Nephron progenitor cell (in vitro differentiated cells): ENCODE measurements at regions not wholly inside any gene's neighbourhood (a gene's known extent, or its start where the extent isn't known, plus 50 kb on each side); places are given as distances from the start of the nearest gene placed in this dataset.

Experiments used
- DNase-seq: peaks from one replicate; pipeline ENCODE4 v3.0.0; 2021
- H3K27ac Mint-ChIP-seq: 2 replicates; pipeline ENCODE4 v1.8.0; 2021; ENCODE audit warnings: mild to moderate bottlenecking, moderate library complexity, mixed read lengths
- H3K27me3 Mint-ChIP-seq: 2 replicates; pipeline ENCODE4 v1.8.0; 2021; ENCODE audit warnings: mild to moderate bottlenecking, low read depth, mixed read lengths; ENCODE audit not compliant: poor library complexity
- H3K36me3 Mint-ChIP-seq: 2 replicates; pipeline ENCODE4 v1.8.0; 2021; ENCODE audit warnings: low read depth, mixed read lengths
- H3K4me1 Mint-ChIP-seq: 2 replicates; pipeline ENCODE4 v1.8.0; 2021; ENCODE audit warnings: mixed read lengths
- H3K4me3 Mint-ChIP-seq: 2 replicates; pipeline ENCODE4 v1.8.0; 2021; ENCODE audit warnings: mild to moderate bottlenecking, moderate library complexity, mixed read lengths
- H3K9me3 Mint-ChIP-seq: 2 replicates; pipeline ENCODE4 v1.8.0; 2021; ENCODE audit warnings: mild to moderate bottlenecking, moderate library complexity, mixed read lengths
- CTCF ChIP-seq: fragments of 200-600 bp; sonication (generic); IDR thresholded peaks from 2 replicates; pipeline ENCODE4 v1.5.0; 2021; ENCODE audit warnings: antibody characterized with exemption

GRCh38 chr1:177656598-177656997, 313.3 kb downstream of the SEC16B start:
- no peak for DNase-seq
- H3K9me3 Mint-ChIP-seq, result peaks cover 14% of the 10 kb centered on the region
- no peak overlapping the region for H3K4me3 Mint-ChIP-seq
- peaks cover 8% of the 10 kb centered on the region for H3K4me1 Mint-ChIP-seq
- peaks cover 12% of the 10 kb centered on the region for H3K27me3 Mint-ChIP-seq
- H3K27ac Mint-ChIP-seq, result no peak overlapping the region
- H3K36me3 Mint-ChIP-seq, result no peaks in the 10 kb centered on the region
- TF ChIP-seq CTCF, result no peak

- Mint-ChIP-seq H3K36me3 (no peaks in the 10 kb centered on the region), H3K9me3 (peaks cover 6% of the 10 kb centered on the region)
Measured at GRCh38 chr1:177650947-177651346, 318.9 kb downstream of the SEC16B start.

GRCh38 chr1:177648731-177649265, 321.1 kb downstream of the SEC16B start:
- TF ChIP-seq CTCF, result no peak
- no peak for DNase-seq
- no peak overlapping the region for H3K4me3 Mint-ChIP-seq
- H3K4me1 Mint-ChIP-seq, result peaks cover 26% of the 10 kb centered on the region
- no peaks in the 10 kb centered on the region for H3K36me3 Mint-ChIP-seq
- no peak overlapping the region for H3K27ac Mint-ChIP-seq
- H3K27me3 Mint-ChIP-seq, result peaks cover 18% of the 10 kb centered on the region
- H3K9me3 Mint-ChIP-seq, result peaks cover 6% of the 10 kb centered on the region

More at GRCh38 chr1:177650947-177651346, 318.9 kb downstream of the SEC16B start:
- peaks cover 19% of the 10 kb centered on the region for H3K27me3 Mint-ChIP-seq
- no peak overlapping the region for H3K27ac Mint-ChIP-seq
- no peak for DNase-seq
- no peak overlapping the region for H3K4me3 Mint-ChIP-seq
- TF ChIP-seq CTCF, result no peak
- H3K4me1 Mint-ChIP-seq, result peaks cover 23% of the 10 kb centered on the region

GRCh38 chr1:177648138-177648537, 321.7 kb downstream of the SEC16B start:
- H3K4me1 Mint-ChIP-seq, result peaks cover 26% of the 10 kb centered on the region
- peaks cover 13% of the 10 kb centered on the region for H3K27me3 Mint-ChIP-seq
- H3K9me3 Mint-ChIP-seq, result peaks cover 5% of the 10 kb centered on the region
- no peak overlapping the region for H3K4me3 Mint-ChIP-seq
- no peak overlapping the region for H3K27ac Mint-ChIP-seq
- no peak for DNase-seq
- no peak for TF ChIP-seq CTCF
- no peaks in the 10 kb centered on the region for H3K36me3 Mint-ChIP-seq

- no peaks in the 10 kb centered on the region for H3K36me3 Mint-ChIP-seq
- no peak overlapping the region for H3K27ac Mint-ChIP-seq
- TF ChIP-seq CTCF, result no peak
- H3K27me3 Mint-ChIP-seq, result peaks cover 11% of the 10 kb centered on the region
- no peak overlapping the region for H3K4me3 Mint-ChIP-seq
- no peaks in the 10 kb centered on the region for H3K9me3 Mint-ChIP-seq
- no peak for DNase-seq
- peaks cover 26% of the 10 kb centered on the region for H3K4me1 Mint-ChIP-seq
Measured at GRCh38 chr1:177646757-177647730, 322.8 kb downstream of the SEC16B start.
